Body of pancreas (tissue), 4 donors: ENCODE measurements at regions not wholly inside any gene's neighbourhood (a gene's known extent, or its start where the extent isn't known, plus 50 kb on each side); places are given as distances from the start of the nearest gene placed in this dataset.

Experiments used
- CTCF ChIP-seq, 7 experiments: fragments of 450-650 bp in 4 of 7; fragments of 200-600 bp in 3 of 7; sonication (generic) in 3 of 7; IDR thresholded peaks; one replicate each; pipeline ENCODE4 v1.5.1; 2016 to 2019; ENCODE audit warnings: antibody characterized with exemption in 7 of 7
- POLR2A ChIP-seq, 3 donors: fragments of 450-650 bp; IDR thresholded peaks; one replicate each; pipeline ENCODE4 v1.6.1; 2016; ENCODE audit warnings: antibody characterized with exemption in 3 of 3, mild to moderate bottlenecking in 2 of 3

- TF ChIP-seq CTCF (IDR thresholded peaks at IDR 0.05) (no peak), POLR2A (IDR thresholded peaks at IDR 0.05) (no peak)
Observed at GRCh38 chr3:99365979-99366378, 272.4 kb upstream of the COL8A1 start.
